Natural killer cell (primary cell): ENCODE measurements at regions not wholly inside any gene's neighbourhood (a gene's known extent, or its start where the extent isn't known, plus 50 kb on each side); places are given as distances from the start of the nearest gene placed in this dataset.

Experiments used
- ATAC-seq, 3 donors: fragments of 150-1000 bp in 2 of 3; fragments of 200-7000 bp in 1 of 3; cut with Tn5 transposase; 1 replicate in 1 of 3; 2 replicates in 2 of 3; pipeline ENCODE4 v1.10.0; 2021; ENCODE audit warnings: mild to moderate bottlenecking in 2 of 3, moderate library complexity in 2 of 3
- DNase-seq, 2 donors: peaks; one replicate each; pipeline versions ENCODE4 v3.0.0 to v3.0.0-alpha.2; 2013 to 2021; ENCODE audit warnings: mixed read lengths in 1 of 2
- H3K27ac ChIP-seq: one replicate; pipeline ENCODE4 v1.5.1; 2013; ENCODE audit warnings: mild to moderate bottlenecking, low read length
- H3K27me3 ChIP-seq: one replicate; pipeline ENCODE4 v1.6.1; 2013; ENCODE audit warnings: low read length; ENCODE audit not compliant: control insufficient read depth, insufficient read depth
- H3K36me3 ChIP-seq: one replicate; pipeline ENCODE4 v1.6.1; 2013; ENCODE audit warnings: low read length; ENCODE audit not compliant: control insufficient read depth, insufficient read depth
- H3K4me1 ChIP-seq: one replicate; pipeline ENCODE4 v1.6.1; 2013; ENCODE audit warnings: low read length; ENCODE audit not compliant: control insufficient read depth, insufficient read depth
- H3K4me3 ChIP-seq: one replicate; pipeline ENCODE4 v1.5.1; 2013; ENCODE audit warnings: low read length
- H3K9me3 ChIP-seq: one replicate; pipeline ENCODE4 v1.6.1; 2013; ENCODE audit warnings: low read length; ENCODE audit not compliant: control insufficient read depth, insufficient read depth
- H3K27ac Mint-ChIP-seq, 2 donors: one replicate each; pipeline ENCODE4 v1.8.0; 2022; ENCODE audit warnings: mild to moderate bottlenecking in 2 of 2, mixed read lengths in 2 of 2, moderate library complexity in 1 of 2
- H3K27me3 Mint-ChIP-seq, 2 donors: one replicate each; pipeline ENCODE4 v1.8.0; 2022; ENCODE audit warnings: low read depth in 2 of 2, mixed read lengths in 2 of 2
- H3K36me3 Mint-ChIP-seq: one replicate; pipeline ENCODE4 v1.8.0; 2022; ENCODE audit warnings: mixed read lengths
- H3K4me1 Mint-ChIP-seq, 2 donors: one replicate each; pipeline ENCODE4 v1.8.0; 2022; ENCODE audit warnings: mixed read lengths in 2 of 2
- H3K4me3 Mint-ChIP-seq: one replicate; pipeline ENCODE4 v1.8.0; 2022; ENCODE audit warnings: mild to moderate bottlenecking, moderate library complexity, mixed read lengths
- H3K9me3 Mint-ChIP-seq, 2 donors: one replicate each; pipeline ENCODE4 v1.8.0; 2022; ENCODE audit warnings: mixed read lengths in 2 of 2
- CTCF ChIP-seq: fragments of 200-600 bp; IDR thresholded peaks from one replicate; pipeline ENCODE4 v1.8.0; 2022; ENCODE audit warnings: antibody characterized with exemption
- WGBS: methylation state at CpG from one replicate; pipeline ENCODE4 v1.1.7; 2013; ENCODE audit warnings: missing lambda C conversion rate; ENCODE audit not compliant: insufficient coverage; 5-methylcytosine and 5-hydroxymethylcytosine counted together
- intact Hi-C: fragments of 100-400 bp; cut with micrococcal nuclease; formaldehyde crosslinking; loops from one replicate; pipeline ENCODE4 v1.14.2; 2022

GRCh38 chr2:216791303-216791702 lies 68.6 kb downstream of the TNP1 start:
- Histone ChIP-seq H3K27me3 (no peaks in the 10 kb centered on the region), H3K27ac (no peak overlapping the region), H3K4me3 (no peak overlapping the region), H3K4me1 (no peaks in the 10 kb centered on the region), H3K36me3 (no peaks in the 10 kb centered on the region), H3K9me3 (no peaks in the 10 kb centered on the region)
- intact Hi-C loops = no loop called here
- ATAC-seq (no peak), DNase-seq (no peak)
- H3K4me1 Mint-ChIP-seq = no peaks in the 10 kb centered on the region
- H3K4me3 Mint-ChIP-seq = no peak overlapping the region
- no peak for TF ChIP-seq CTCF
- no peaks in the 10 kb centered on the region for H3K9me3 Mint-ChIP-seq
- H3K27me3 Mint-ChIP-seq = peaks cover 0 to 13% of the 10 kb centered on the region in 2 donors
- no peak overlapping the region for H3K27ac Mint-ChIP-seq
- WGBS = 80% methylated on average over 2 of the region's 2 CpGs
- H3K36me3 Mint-ChIP-seq = no peaks in the 10 kb centered on the region

GRCh38 chr2:216789081-216789480 lies 70.8 kb downstream of the TNP1 start:
- Mint-ChIP-seq H3K9me3 (no peaks in the 10 kb centered on the region), H3K4me3 (no peak overlapping the region), H3K36me3 (no peaks in the 10 kb centered on the region), H3K27ac (no peak overlapping the region), H3K27me3 (peaks cover 2 to 13% of the 10 kb centered on the region in 2 donors), H3K4me1 (no peaks in the 10 kb centered on the region)
- DNase-seq (no peak), ATAC-seq (no peak)
- no peaks in the 10 kb centered on the region for H3K4me1 ChIP-seq
- no peaks in the 10 kb centered on the region for H3K9me3 ChIP-seq
- intact Hi-C loops = no loop called here
- H3K27me3 ChIP-seq = no peaks in the 10 kb centered on the region
- H3K36me3 ChIP-seq = no peaks in the 10 kb centered on the region
- no peak for TF ChIP-seq CTCF
- no peak overlapping the region for H3K4me3 ChIP-seq
- H3K27ac ChIP-seq = no peak overlapping the region
- WGBS = 90% methylated on average over 5 of the region's 5 CpGs

GRCh38 chr2:216787851-216788540 lies 71.9 kb downstream of the TNP1 start:
- TF ChIP-seq CTCF = no peak
- no peaks in the 10 kb centered on the region for H3K4me1 Mint-ChIP-seq
- Histone ChIP-seq H3K9me3 (no peaks in the 10 kb centered on the region), H3K27ac (no peak overlapping the region), H3K27me3 (no peaks in the 10 kb centered on the region), H3K4me3 (no peak overlapping the region), H3K4me1 (no peaks in the 10 kb centered on the region), H3K36me3 (no peaks in the 10 kb centered on the region)
- no peak overlapping the region for H3K27ac Mint-ChIP-seq
- intact Hi-C loops = no loop called here
- H3K4me3 Mint-ChIP-seq = no peak overlapping the region
- H3K9me3 Mint-ChIP-seq = no peaks in the 10 kb centered on the region
- no peak for DNase-seq
- peaks cover 2 to 3% of the 10 kb centered on the region in 2 donors for H3K27me3 Mint-ChIP-seq
- H3K36me3 Mint-ChIP-seq = no peaks in the 10 kb centered on the region
- 83% methylated on average over 7 of the region's 7 CpGs for WGBS
- ATAC-seq = no peak

GRCh38 chr2:216786676-216787075 lies 73.2 kb downstream of the TNP1 start:
- Mint-ChIP-seq H3K9me3 (no peaks in the 10 kb centered on the region), H3K4me1 (no peaks in the 10 kb centered on the region), H3K36me3 (no peaks in the 10 kb centered on the region), H3K4me3 (no peak overlapping the region), H3K27me3 (peaks cover 0 to 5% of the 10 kb centered on the region in 2 donors), H3K27ac (no peak overlapping the region)
- intact Hi-C loops = no loop called here
- H3K9me3 ChIP-seq = no peaks in the 10 kb centered on the region
- no peak overlapping the region for H3K27ac ChIP-seq
- 95% methylated on average over 9 of the region's 9 CpGs for WGBS
- H3K36me3 ChIP-seq = no peaks in the 10 kb centered on the region
- no peaks in the 10 kb centered on the region for H3K27me3 ChIP-seq
- TF ChIP-seq CTCF = no peak
- ATAC-seq (no peak), DNase-seq (no peak)
- H3K4me3 ChIP-seq = no peak overlapping the region
- H3K4me1 ChIP-seq = no peaks in the 10 kb centered on the region
